ENCODE measurements at regions not wholly inside any gene's neighbourhood (a gene's known extent, or its start where the extent isn't known, plus 50 kb on each side); places are given as distances from the start of the nearest gene placed in this dataset.

DNA sequence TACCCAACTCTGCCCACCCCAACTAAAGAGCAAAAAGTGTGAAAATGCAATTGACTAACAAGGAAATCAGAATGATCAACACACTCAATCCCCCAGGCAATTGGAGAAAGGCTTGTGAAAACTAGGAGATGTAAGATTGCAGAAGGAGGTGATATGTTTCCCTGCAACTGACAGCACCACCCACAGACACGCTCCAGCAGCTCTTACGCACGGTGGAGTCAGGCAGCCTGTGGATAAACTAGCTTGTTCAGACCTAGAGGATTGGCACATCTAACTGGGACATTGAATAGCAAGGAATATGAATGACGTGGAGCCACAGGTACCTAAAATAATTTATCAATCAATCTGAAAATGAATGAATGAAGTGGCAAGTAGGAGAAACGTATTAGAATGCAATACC is 125.7 kb upstream of the MYO3A start:
- no peak for DNase-seq
- H3K4me3 ChIP-seq (ENCODE audit: low read depth, low read length), result no peak overlapping the region
- no peak overlapping the region for H3K27ac ChIP-seq
- no peak for TF ChIP-seq CTCF (IDR thresholded peaks at IDR 0.05; ENCODE audit: low read depth, low read length)
- H3K27me3 ChIP-seq (ENCODE audit: insufficient read depth, low read depth, severe bottlenecking), result no peaks in the 10 kb centered on the region
- H3K9me3 ChIP-seq (ENCODE audit: severe bottlenecking), result no peaks in the 10 kb centered on the region
- no peaks in the 10 kb centered on the region for H3K36me3 ChIP-seq

DNA sequence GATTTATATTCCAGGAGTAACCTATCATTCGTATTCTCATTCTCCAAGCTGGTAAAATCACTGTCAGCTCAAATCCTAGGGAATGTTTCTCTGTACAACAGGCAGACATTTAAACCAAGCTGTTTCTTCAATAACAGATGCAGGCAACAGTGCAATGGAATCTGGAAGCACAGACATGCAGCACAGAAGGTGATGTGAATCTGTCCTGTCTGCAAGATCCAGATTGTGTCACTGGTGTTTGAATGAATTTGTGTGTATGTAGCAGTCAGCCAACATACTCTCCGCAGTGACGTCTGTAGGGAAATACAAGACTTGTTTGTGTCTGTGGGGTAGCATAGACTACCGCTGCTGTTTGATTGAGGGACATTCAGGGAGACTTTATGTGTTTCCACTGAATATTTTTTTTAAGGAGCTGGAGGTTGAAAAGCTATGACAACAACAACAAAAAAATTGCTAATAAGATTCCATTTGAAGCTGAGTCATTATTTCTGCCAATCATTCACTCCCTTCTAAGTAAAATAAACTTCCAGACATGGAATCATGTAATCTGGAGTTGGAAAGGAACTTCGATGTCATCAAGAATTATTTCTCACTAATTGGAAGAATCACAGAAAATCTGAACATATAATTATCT is 122.9 kb upstream of the MYO3A start:
- Histone ChIP-seq H3K27me3 (ENCODE audit: insufficient read depth, low read depth, severe bottlenecking) (no peaks in the 10 kb centered on the region), H3K9me3 (ENCODE audit: severe bottlenecking) (no peaks in the 10 kb centered on the region), H3K4me3 (ENCODE audit: low read depth, low read length) (no peak overlapping the region), H3K36me3 (no peaks in the 10 kb centered on the region), H3K27ac (no peak overlapping the region)
- no peak for TF ChIP-seq CTCF (IDR thresholded peaks at IDR 0.05; ENCODE audit: low read depth, low read length)
- DNase-seq, result no peak

DNA sequence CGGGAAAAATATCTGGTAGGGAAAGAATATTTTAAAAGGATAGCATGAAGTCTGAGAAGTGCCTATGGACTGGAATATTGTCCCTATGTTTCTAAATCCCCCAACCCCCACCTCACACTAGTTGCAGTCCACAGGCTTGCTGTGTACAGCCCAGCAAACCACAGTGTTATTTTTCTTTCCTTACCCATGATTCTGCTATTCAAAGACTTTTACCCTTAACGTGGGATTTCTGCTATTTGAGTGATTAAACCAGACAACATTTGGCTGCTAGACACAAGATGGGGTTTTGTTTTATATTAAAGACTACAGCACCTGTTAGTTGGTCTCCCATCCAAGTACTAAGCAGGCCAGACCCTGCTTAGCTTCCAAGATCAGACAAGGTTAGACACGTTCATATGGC is 120.5 kb upstream of the MYO3A start:
- no peaks in the 10 kb centered on the region for H3K9me3 ChIP-seq (ENCODE audit: severe bottlenecking)
- no peak for TF ChIP-seq CTCF (IDR thresholded peaks at IDR 0.05; ENCODE audit: low read depth, low read length)
- H3K27me3 ChIP-seq (ENCODE audit: insufficient read depth, low read depth, severe bottlenecking), result no peaks in the 10 kb centered on the region
- no peaks in the 10 kb centered on the region for H3K36me3 ChIP-seq
- no peak overlapping the region for H3K4me3 ChIP-seq (ENCODE audit: low read depth, low read length)
- H3K27ac ChIP-seq, result no peak overlapping the region
- no peak for DNase-seq

- TF ChIP-seq CTCF (IDR thresholded peaks at IDR 0.05; ENCODE audit: low read depth, low read length), result no peak
- no peak overlapping the region for H3K27ac ChIP-seq
- DNase-seq, result no peak
- no peaks in the 10 kb centered on the region for H3K27me3 ChIP-seq (ENCODE audit: insufficient read depth, low read depth, severe bottlenecking)
- no peak overlapping the region for H3K4me3 ChIP-seq (ENCODE audit: low read depth, low read length)
- H3K36me3 ChIP-seq, result no peaks in the 10 kb centered on the region
- H3K9me3 ChIP-seq (ENCODE audit: severe bottlenecking), result no peaks in the 10 kb centered on the region
These were observed 118.8 kb upstream of the MYO3A start for GRCh38 chr10:25815236-25815635.

GRCh38 chr10:25815999-25816768 is 117.8 kb upstream of the MYO3A start:
- Histone ChIP-seq H3K4me3 (ENCODE audit: low read depth, low read length) (no peak overlapping the region), H3K27me3 (ENCODE audit: insufficient read depth, low read depth, severe bottlenecking) (no peaks in the 10 kb centered on the region), H3K36me3 (no peaks in the 10 kb centered on the region), H3K9me3 (ENCODE audit: severe bottlenecking) (no peaks in the 10 kb centered on the region), H3K27ac (no peak overlapping the region)
- DNase-seq, result no peak
- TF ChIP-seq CTCF (IDR thresholded peaks at IDR 0.05; ENCODE audit: low read depth, low read length), result no peak

Data from WERI-Rb-1 (cell line).